Gastroesophageal sphincter (tissue), 2 donors: ENCODE measurements at regions not wholly inside any gene's neighbourhood (a gene's known extent, or its start where the extent isn't known, plus 50 kb on each side); places are given as distances from the start of the nearest gene placed in this dataset.

Experiments
- POLR2A ChIP-seq, 2 donors: fragments of 450-650 bp; IDR thresholded peaks; one replicate each; pipeline ENCODE4 v1.6.1; 2017; ENCODE audit warnings: antibody characterized with exemption in 2 of 2, mild to moderate bottlenecking in 2 of 2, moderate library complexity in 1 of 2
- POLR2AphosphoS5 ChIP-seq: sonication (generic); formaldehyde crosslinking; IDR thresholded peaks from one replicate; pipeline ENCODE4 v1.6.1; 2017; ENCODE audit warnings: antibody characterized with exemption

GRCh38 chr1:191888996-191889622 is 269.2 kb upstream of the RGS18 start:
- TF ChIP-seq POLR2AphosphoS5 (no peak), POLR2A (IDR thresholded peaks at IDR 0.05) (no peak)
